Thyroid gland (tissue), 4 donors: ENCODE measurements at regions not wholly inside any gene's neighbourhood (a gene's known extent, or its start where the extent isn't known, plus 50 kb on each side); places are given as distances from the start of the nearest gene placed in this dataset.

ENCODE experiments used
- DNase-seq, 2 donors: peaks; one replicate each; pipeline ENCODE4 v3.0.0-alpha.2; 2019
- H3K27ac ChIP-seq, 3 donors: fragments of 200-600 bp; sonication (generic); 1 replicate in 2 of 3; 2 replicates in 1 of 3; pipeline ENCODE4 v1.5.1; 2016 to 2019; ENCODE audit warnings: mild to moderate bottlenecking in 1 of 3, moderate library complexity in 1 of 3
- H3K27me3 ChIP-seq: fragments of 200-600 bp; sonication (generic); one replicate; pipeline ENCODE4 v1.5.1; 2019
- H3K36me3 ChIP-seq, 2 donors: fragments of 200-600 bp; sonication (generic); one replicate each; pipeline ENCODE4 v1.5.1; 2016 to 2019
- H3K4me1 ChIP-seq, 2 donors: fragments of 200-600 bp; sonication (generic); one replicate each; pipeline ENCODE4 v1.5.1; 2017 to 2019
- H3K4me3 ChIP-seq, 3 donors: fragments of 200-600 bp; sonication (generic); replicated peaks in 1 of 3; 1 replicate in 2 of 3; 2 replicates in 1 of 3; pipeline ENCODE4 v1.5.1; 2016; ENCODE audit warnings: mild to moderate bottlenecking in 1 of 3
- H3K9me3 ChIP-seq: fragments of 200-600 bp; sonication (generic); one replicate; pipeline ENCODE4 v1.5.1; 2017
- POLR2A ChIP-seq, 2 donors: fragments of 450-650 bp; IDR thresholded peaks; one replicate each; pipeline ENCODE4 v1.6.1; 2017; ENCODE audit warnings: antibody characterized with exemption in 2 of 2, mild to moderate bottlenecking in 2 of 2, moderate library complexity in 1 of 2
- WGBS, 2 donors: methylation state at CpG; one replicate each; pipeline ENCODE4 v1.1.5; 2017; 5-methylcytosine and 5-hydroxymethylcytosine counted together
- intact Hi-C: fragments of 100-400 bp; cut with DNase I; formaldehyde crosslinking; loops from one replicate; pipeline ENCODE4 v1.15.1; 2023
- TF ChIP-seq, protein P1 (sequence below), 6 experiments: fragments of 200-600 bp in 3 of 6; fragments of 450-650 bp in 3 of 6; sonication (generic) in 3 of 6; IDR thresholded peaks; one replicate each; pipeline ENCODE4 v1.5.1; 2016 to 2019; ENCODE audit warnings: antibody characterized with exemption in 6 of 6, mild to moderate bottlenecking in 2 of 6, inconsistent platforms in 1 of 6, moderate library complexity in 1 of 6

DNA sequence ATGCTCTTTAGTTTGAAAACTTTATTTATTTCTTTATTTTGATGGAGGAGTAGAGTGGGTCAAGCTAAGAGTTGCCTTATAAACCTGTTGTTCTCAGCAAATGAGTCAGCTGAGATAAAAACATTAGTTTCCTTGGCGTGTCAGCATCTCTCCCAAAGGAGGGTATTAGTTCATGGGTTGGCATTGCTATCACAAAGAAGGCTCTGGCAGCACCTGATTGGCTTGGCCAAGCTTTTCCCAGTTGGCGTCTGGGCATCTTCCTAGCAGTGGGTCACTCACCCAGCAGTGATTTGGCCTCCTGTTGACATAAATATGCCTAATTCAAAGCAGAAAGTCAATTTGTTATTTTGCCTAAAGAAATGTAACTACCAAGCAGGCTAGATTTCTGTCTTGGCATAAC is 200.7 kb upstream of the TNP1 start:
- Histone ChIP-seq H3K9me3 (no peaks in the 10 kb centered on the region), H3K36me3 (no peaks in the 10 kb centered on the region), H3K27me3 (no peaks in the 10 kb centered on the region), H3K4me1 (peaks cover 0 to 1% of the 10 kb centered on the region in 2 donors), H3K27ac (no peak overlapping the region), H3K4me3 (no peak overlapping the region)
- intact Hi-C loops: no loop called here
- no peak for DNase-seq
- 93 to 100% methylated on average over 2 of the region's 2 CpGs for WGBS, 2 donors
- TF ChIP-seq, protein P1, sequence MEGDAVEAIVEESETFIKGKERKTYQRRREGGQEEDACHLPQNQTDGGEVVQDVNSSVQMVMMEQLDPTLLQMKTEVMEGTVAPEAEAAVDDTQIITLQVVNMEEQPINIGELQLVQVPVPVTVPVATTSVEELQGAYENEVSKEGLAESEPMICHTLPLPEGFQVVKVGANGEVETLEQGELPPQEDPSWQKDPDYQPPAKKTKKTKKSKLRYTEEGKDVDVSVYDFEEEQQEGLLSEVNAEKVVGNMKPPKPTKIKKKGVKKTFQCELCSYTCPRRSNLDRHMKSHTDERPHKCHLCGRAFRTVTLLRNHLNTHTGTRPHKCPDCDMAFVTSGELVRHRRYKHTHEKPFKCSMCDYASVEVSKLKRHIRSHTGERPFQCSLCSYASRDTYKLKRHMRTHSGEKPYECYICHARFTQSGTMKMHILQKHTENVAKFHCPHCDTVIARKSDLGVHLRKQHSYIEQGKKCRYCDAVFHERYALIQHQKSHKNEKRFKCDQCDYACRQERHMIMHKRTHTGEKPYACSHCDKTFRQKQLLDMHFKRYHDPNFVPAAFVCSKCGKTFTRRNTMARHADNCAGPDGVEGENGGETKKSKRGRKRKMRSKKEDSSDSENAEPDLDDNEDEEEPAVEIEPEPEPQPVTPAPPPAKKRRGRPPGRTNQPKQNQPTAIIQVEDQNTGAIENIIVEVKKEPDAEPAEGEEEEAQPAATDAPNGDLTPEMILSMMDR (IDR thresholded peaks at IDR 0.05): no peak
- TF ChIP-seq POLR2A (IDR thresholded peaks at IDR 0.05): no peak

DNA sequence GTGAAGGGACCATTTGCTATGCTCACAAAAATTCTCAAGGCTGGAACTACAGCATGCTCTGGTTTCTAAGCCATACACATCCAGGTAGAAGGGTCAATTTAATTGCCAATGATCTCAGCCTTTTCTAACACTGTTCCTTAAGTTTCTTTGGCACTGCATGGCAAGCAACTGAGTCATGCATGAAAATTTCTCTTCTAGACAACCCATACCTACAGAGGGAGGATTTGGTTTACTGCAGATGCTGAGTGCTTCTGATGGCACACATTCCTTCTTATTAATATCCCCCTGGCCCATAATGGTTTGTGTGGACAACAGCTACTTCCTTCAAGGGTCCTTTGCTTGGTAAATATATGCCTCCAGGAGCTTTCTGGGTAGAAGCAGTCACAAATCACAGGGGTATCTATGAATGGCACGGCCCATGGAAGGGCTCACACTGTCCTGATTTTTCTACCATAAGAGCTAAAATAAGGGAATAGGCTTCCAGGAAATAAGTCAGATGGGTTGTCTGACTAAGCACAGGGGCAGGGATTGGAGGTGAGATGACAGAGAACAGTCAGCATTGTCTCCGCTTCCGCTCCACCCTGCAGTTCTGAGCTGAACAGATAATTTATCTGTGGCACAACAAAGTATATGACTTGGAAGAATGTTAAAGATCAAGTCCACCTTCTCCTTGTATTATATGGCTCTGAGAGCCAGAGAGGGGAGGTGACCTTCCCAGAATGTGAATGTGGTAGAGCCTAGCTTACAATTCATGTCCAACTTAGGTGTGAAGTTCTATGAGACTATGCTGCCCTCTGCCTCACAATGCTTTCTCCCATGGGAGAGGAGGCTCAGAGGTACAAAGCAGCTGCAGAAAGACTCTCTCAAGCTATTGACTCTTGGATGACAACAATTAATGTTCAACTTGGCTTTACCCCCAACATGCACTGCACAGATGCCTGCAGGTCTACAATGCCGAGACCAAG is 199.2 kb upstream of the TNP1 start:
- 98 to 100% methylated on average over 4 of the region's 4 CpGs for WGBS, 2 donors

DNA sequence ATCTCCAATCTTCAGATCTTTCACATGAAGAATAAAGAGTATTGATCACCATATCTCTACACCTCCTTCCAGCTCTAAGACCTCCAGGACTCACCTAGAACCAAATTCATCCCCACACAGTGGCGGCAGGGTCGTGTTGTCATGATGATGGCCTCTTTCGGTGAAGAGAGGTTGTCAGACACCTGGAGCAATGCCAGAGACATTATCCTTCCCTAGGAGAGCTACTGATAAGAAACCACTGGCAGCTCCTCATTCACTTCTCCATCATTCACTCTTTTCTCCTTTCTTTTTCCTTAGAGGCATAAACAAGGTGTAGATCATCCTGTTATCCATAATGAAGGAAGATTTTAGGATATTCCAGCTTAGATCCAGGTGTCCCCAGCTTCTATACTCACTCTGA is 197.9 kb upstream of the TNP1 start:
- Histone ChIP-seq H3K27me3 (no peaks in the 10 kb centered on the region), H3K4me3 (no peak overlapping the region), H3K36me3 (no peaks in the 10 kb centered on the region), H3K4me1 (peaks cover 0 to 8% of the 10 kb centered on the region in 2 donors), H3K9me3 (no peaks in the 10 kb centered on the region), H3K27ac (no peak overlapping the region)
- no peak for DNase-seq
- intact Hi-C loops: no loop called here
- no peak for TF ChIP-seq POLR2A (IDR thresholded peaks at IDR 0.05)
- TF ChIP-seq, protein P1 (IDR thresholded peaks at IDR 0.05): no peak
- 88 to 91% methylated on average over 3 of the region's 3 CpGs for whole genome bisulfite sequencing, 2 donors

More for the DNA sequence above, 199.2 kb upstream of the TNP1 start:
- TF ChIP-seq, protein P1 (IDR thresholded peaks at IDR 0.05): no peak
- TF ChIP-seq POLR2A (IDR thresholded peaks at IDR 0.05): no peak
- DNase-seq: no peak
- Histone ChIP-seq H3K27ac (no peak overlapping the region), H3K4me3 (no peak overlapping the region), H3K4me1 (peaks cover 0 to 7% of the 10 kb centered on the region in 2 donors), H3K27me3 (no peaks in the 10 kb centered on the region), H3K36me3 (no peaks in the 10 kb centered on the region), H3K9me3 (no peaks in the 10 kb centered on the region)
- intact Hi-C loops: no loop called here

DNA sequence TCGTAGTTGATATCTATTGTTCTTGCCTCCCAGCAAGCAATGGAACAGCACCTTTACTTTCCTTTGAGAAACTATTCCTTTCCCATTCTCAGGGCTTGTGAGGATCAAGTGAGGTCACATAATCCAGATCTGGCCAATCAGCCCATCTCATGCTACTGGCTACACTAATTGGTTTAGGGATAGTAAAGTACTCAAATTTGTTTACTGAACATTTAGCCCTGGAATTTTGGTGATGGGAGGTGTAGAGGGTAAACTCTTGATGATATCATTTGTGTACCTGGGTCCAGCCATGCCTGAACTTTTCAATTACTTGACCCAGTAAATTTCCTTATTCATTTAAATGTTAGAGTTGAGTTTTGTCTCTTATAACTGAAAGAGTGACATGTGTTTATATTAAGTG is 195.8 kb upstream of the TNP1 start:
- TF ChIP-seq, protein P1 (IDR thresholded peaks at IDR 0.05): no peak
- no peak for TF ChIP-seq POLR2A (IDR thresholded peaks at IDR 0.05)
- Histone ChIP-seq H3K36me3 (no peaks in the 10 kb centered on the region), H3K4me3 (no peak overlapping the region), H3K27ac (no peak overlapping the region), H3K9me3 (no peaks in the 10 kb centered on the region), H3K27me3 (no peaks in the 10 kb centered on the region), H3K4me1 (peaks cover 0 to 25% of the 10 kb centered on the region in 2 donors)
- 92 to 93% methylated on average over 1 of the region's 1 CpG for WGBS, 2 donors
- no peak for DNase-seq
- intact Hi-C loops: no loop called here

DNA sequence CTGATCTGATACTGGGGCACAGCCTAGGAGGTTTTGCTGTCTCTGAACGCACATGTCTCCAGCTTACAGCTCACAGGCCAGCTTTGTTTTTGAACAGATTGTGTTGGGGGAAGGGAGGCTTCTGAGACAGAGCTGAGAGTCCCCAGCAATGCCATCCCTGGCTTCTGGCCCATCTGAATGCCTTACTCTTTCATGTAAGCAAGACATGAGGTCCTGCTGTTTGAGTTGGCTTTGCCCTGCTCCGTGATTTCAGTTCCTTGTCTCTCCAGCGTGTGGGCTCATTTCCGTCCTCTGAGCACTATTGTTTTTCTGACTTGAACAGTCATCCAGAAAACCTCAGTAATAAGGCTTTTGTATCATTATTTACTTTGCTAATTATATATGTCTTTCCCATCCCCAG is 194.9 kb upstream of the TNP1 start:
- DNase-seq: no peak
- H3K27me3 ChIP-seq: no peaks in the 10 kb centered on the region
- TF ChIP-seq, protein P1 (IDR thresholded peaks at IDR 0.05): no peak
- no peak for TF ChIP-seq POLR2A (IDR thresholded peaks at IDR 0.05)
- WGBS, 2 donors: 84 to 87% methylated on average over 4 of the region's 4 CpGs
- H3K36me3 ChIP-seq: no peaks in the 10 kb centered on the region
- intact Hi-C loops: no loop called here
- H3K4me3 ChIP-seq: no peak overlapping the region
- H3K27ac ChIP-seq: no peak overlapping the region
- H3K4me1 ChIP-seq: peaks cover 0 to 26% of the 10 kb centered on the region in 2 donors
- no peaks in the 10 kb centered on the region for H3K9me3 ChIP-seq
